ENCODE measurements at regions not wholly inside any gene's neighbourhood (a gene's known extent, or its start where the extent isn't known, plus 50 kb on each side); places are given as distances from the start of the nearest gene placed in this dataset.

GRCh38 chr5:6058055-6058715 lies 320.2 kb downstream of the MED10 start:
- no peak for DNase-seq

GRCh38 chr5:6056280-6056679 lies 322.1 kb downstream of the MED10 start:
- no peak for DNase-seq

- DNase-seq: no peak
These were observed 328.7 kb downstream of the MED10 start for GRCh38 chr5:6049662-6050061.

GRCh38 chr5:6048746-6049145 lies 329.6 kb downstream of the MED10 start:
- DNase-seq: no peak

- no peak for DNase-seq
These were observed 331.9 kb downstream of the MED10 start for GRCh38 chr5:6046296-6046967.

GRCh38 chr5:6043491-6044310 lies 334.6 kb downstream of the MED10 start:
- no peak for DNase-seq

GRCh38 chr5:6041977-6042550 lies 336.3 kb downstream of the MED10 start:
- DNase-seq: no peak

GRCh38 chr5:6039111-6039510 lies 339.2 kb downstream of the MED10 start:
- DNase-seq: no peak

- no peak for DNase-seq
These were observed 342.3 kb downstream of the MED10 start for GRCh38 chr5:6036006-6036405.

- DNase-seq: no peak
These were observed 348.5 kb downstream of the MED10 start for GRCh38 chr5:6029811-6030271.

GRCh38 chr5:6026766-6027406 lies 351.5 kb downstream of the MED10 start:
- DNase-seq: no peak

- DNase-seq: no peak
These were observed 358.7 kb downstream of the MED10 start for GRCh38 chr5:6019612-6020011.

GRCh38 chr5:6013506-6013905 lies 364.8 kb downstream of the MED10 start:
- no peak for DNase-seq

- DNase-seq: no peak
These were observed 367.1 kb downstream of the MED10 start for GRCh38 chr5:6011199-6011598.

GRCh38 chr5:6006838-6007314 lies 371.5 kb downstream of the MED10 start:
- no peak for DNase-seq

- DNase-seq: no peak
These were observed 375.1 kb downstream of the MED10 start for GRCh38 chr5:6003040-6003825.

GRCh38 chr5:6000867-6001266 lies 377.5 kb downstream of the MED10 start:
- no peak for DNase-seq

- DNase-seq: no peak
These were observed 382.5 kb downstream of the MED10 start for GRCh38 chr5:5995819-5996218.

- no peak for DNase-seq
These were observed 391.7 kb downstream of the MED10 start for GRCh38 chr5:5986492-5987178.

- no peak for DNase-seq
These were observed 393.0 kb downstream of the MED10 start for GRCh38 chr5:5985332-5985731.

GRCh38 chr5:5983261-5983980 lies 394.9 kb downstream of the MED10 start:
- no peak for DNase-seq

Data from MV-4-11 (cell line).